ENCODE measurements at regions not wholly inside any gene's neighbourhood (a gene's known extent, or its start where the extent isn't known, plus 50 kb on each side); places are given as distances from the start of the nearest gene placed in this dataset.

GRCh38 chr6:68200929-68201328 is 434.2 kb upstream of the ADGRB3 start:
- TF ChIP-seq POLR2A (IDR thresholded peaks at IDR 0.05) (no peak), EP300 (IDR thresholded peaks at IDR 0.05; ENCODE audit: low read depth) (no peak), CTCF (IDR thresholded peaks at IDR 0.05) (no peak), POLR2AphosphoS5 (IDR thresholded peaks at IDR 0.05) (no peak)
